Neural crest cell (in vitro differentiated cells): ENCODE measurements at regions not wholly inside any gene's neighbourhood (a gene's known extent, or its start where the extent isn't known, plus 50 kb on each side); places are given as distances from the start of the nearest gene placed in this dataset.

Experiments
- DNase-seq: peaks from one replicate; pipeline ENCODE4 v3.0.0; 2021; ENCODE audit warnings: low read depth, mixed read lengths, low spot score
- H3K27ac Mint-ChIP-seq: one replicate; pipeline ENCODE4 v1.8.0; 2021; ENCODE audit warnings: mild to moderate bottlenecking, mixed read lengths; ENCODE audit not compliant: unreplicated experiment
- H3K27me3 Mint-ChIP-seq: 2 replicates; pipeline ENCODE4 v1.8.0; 2021; ENCODE audit warnings: low read depth, mild to moderate bottlenecking, mixed read lengths
- H3K36me3 Mint-ChIP-seq: 2 replicates; pipeline ENCODE4 v1.8.0; 2021; ENCODE audit warnings: low read depth, mild to moderate bottlenecking, mixed read lengths
- H3K4me1 Mint-ChIP-seq: 2 replicates; pipeline ENCODE4 v1.8.0; 2021; ENCODE audit warnings: mixed read lengths
- H3K4me3 Mint-ChIP-seq: one replicate; pipeline ENCODE4 v1.8.0; 2021; ENCODE audit warnings: mild to moderate bottlenecking, mixed read lengths
- H3K9me3 Mint-ChIP-seq: 2 replicates; pipeline ENCODE4 v1.8.0; 2021; ENCODE audit warnings: mixed read lengths
- TF ChIP-seq, protein P1 (sequence below): fragments of 200-600 bp; sonication (generic); conservative IDR thresholded peaks from 2 replicates; pipeline ENCODE4 v1.5.0; 2021; ENCODE audit warnings: antibody characterized with exemption, mild to moderate bottlenecking

- H3K27me3 Mint-ChIP-seq, result peaks cover 55% of the 10 kb centered on the region
- no peaks in the 10 kb centered on the region for H3K9me3 Mint-ChIP-seq
- no peak overlapping the region for H3K4me3 Mint-ChIP-seq
- no peak for DNase-seq
- no peaks in the 10 kb centered on the region for H3K36me3 Mint-ChIP-seq
- TF ChIP-seq, protein P1, sequence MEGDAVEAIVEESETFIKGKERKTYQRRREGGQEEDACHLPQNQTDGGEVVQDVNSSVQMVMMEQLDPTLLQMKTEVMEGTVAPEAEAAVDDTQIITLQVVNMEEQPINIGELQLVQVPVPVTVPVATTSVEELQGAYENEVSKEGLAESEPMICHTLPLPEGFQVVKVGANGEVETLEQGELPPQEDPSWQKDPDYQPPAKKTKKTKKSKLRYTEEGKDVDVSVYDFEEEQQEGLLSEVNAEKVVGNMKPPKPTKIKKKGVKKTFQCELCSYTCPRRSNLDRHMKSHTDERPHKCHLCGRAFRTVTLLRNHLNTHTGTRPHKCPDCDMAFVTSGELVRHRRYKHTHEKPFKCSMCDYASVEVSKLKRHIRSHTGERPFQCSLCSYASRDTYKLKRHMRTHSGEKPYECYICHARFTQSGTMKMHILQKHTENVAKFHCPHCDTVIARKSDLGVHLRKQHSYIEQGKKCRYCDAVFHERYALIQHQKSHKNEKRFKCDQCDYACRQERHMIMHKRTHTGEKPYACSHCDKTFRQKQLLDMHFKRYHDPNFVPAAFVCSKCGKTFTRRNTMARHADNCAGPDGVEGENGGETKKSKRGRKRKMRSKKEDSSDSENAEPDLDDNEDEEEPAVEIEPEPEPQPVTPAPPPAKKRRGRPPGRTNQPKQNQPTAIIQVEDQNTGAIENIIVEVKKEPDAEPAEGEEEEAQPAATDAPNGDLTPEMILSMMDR, result no peak
- H3K27ac Mint-ChIP-seq, result no peak overlapping the region
- peaks cover 43% of the 10 kb centered on the region for H3K4me1 Mint-ChIP-seq
Measured at GRCh38 chr1:38242506-38242905, 195.9 kb upstream of the POU3F1 start.

DNA sequence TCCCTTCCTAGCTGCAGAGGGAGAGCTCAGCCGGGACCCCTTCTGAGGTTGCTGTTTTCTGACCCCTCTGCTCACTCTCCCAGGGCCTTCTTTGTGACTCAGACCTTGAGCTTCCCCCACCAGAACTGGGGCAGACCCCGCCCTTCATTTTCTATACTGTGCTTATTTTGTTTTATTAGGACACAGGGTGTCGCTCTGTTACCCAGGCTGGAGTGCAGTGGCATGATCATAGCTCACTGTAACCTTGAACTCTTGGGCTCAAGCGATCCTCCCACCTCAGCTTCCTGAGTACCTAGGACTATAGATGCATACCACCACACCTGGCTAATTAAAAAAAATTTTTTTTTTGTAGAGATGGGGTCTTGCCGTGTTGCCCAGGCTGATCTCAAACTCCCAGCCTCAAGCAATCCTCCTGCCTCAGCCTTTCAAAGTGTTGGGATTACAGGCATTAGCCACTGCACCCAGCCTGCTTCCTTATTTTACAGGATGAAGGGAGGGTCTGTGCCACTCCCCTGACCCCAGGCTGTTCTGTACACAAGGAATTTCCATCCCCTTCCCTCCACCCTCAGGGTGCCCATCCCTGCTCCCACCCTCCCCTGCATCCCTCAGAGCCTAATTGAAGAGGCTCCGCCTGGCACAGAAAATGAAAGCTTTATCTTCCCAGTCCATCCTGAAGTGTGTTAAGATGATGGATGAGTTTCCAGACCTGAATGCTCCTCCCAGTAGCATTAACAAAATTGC is 195.2 kb upstream of the POU3F1 start:
- Mint-ChIP-seq H3K4me1 (peaks cover 36% of the 10 kb centered on the region), H3K4me3 (no peak overlapping the region), H3K36me3 (no peaks in the 10 kb centered on the region), H3K27ac (peak overlapping the region; percentile 81), H3K9me3 (no peaks in the 10 kb centered on the region), H3K27me3 (peaks cover 57% of the 10 kb centered on the region)
- DNase-seq, result no peak
- TF ChIP-seq, protein P1, result no peak

GRCh38 chr1:38240618-38241017 is 194.0 kb upstream of the POU3F1 start:
- Mint-ChIP-seq H3K36me3 (no peaks in the 10 kb centered on the region), H3K4me1 (peaks cover 27% of the 10 kb centered on the region), H3K27ac (no peak overlapping the region), H3K9me3 (no peaks in the 10 kb centered on the region), H3K4me3 (no peak overlapping the region), H3K27me3 (peaks cover 57% of the 10 kb centered on the region)
- TF ChIP-seq, protein P1, result no peak
- DNase-seq, result no peak

DNA sequence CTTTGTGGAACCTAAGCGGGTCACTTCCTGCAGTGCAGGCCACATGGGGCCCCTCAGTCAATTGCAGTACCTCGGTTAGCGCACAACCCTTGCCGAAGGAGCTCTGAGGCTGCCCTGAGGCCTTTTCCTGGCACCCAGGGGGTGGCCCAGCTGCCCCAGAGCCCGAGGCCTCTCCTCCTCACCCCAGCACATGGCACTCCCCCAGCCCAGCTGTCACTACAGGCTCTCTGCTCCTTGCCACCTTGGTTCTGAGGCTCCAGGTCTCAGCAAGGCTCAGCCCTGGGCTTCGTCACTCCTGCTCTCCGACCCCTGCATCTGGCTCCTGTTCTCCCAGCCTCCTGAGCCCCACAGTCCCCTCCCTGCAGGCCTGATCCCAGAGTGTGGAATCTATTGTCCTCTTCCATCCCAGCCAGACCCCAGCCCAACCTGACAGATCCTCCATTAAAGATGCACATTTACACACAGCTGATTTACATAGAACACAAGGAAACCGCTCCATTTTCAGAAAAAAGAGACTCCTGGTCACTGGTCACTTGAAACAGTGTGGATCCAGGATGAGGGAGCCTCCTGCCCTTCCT is 192.8 kb upstream of the POU3F1 start:
- peaks cover 48% of the 10 kb centered on the region for H3K27me3 Mint-ChIP-seq

GRCh38 chr1:38238294-38238693 is 191.7 kb upstream of the POU3F1 start:
- Mint-ChIP-seq H3K4me3 (no peak overlapping the region), H3K27ac (no peak overlapping the region), H3K4me1 (peaks cover 13% of the 10 kb centered on the region), H3K36me3 (no peaks in the 10 kb centered on the region), H3K9me3 (no peaks in the 10 kb centered on the region), H3K27me3 (peaks cover 42% of the 10 kb centered on the region)
- no peak for DNase-seq
- TF ChIP-seq, protein P1, result no peak

More for the DNA sequence above, 192.8 kb upstream of the POU3F1 start:
- Mint-ChIP-seq H3K27ac (no peak overlapping the region), H3K36me3 (no peaks in the 10 kb centered on the region), H3K9me3 (no peaks in the 10 kb centered on the region), H3K4me3 (no peak overlapping the region), H3K4me1 (peaks cover 22% of the 10 kb centered on the region)
- DNase-seq, result no peak
- TF ChIP-seq, protein P1, result no peak
